ENCODE measurements at regions not wholly inside any gene's neighbourhood (a gene's known extent, or its start where the extent isn't known, plus 50 kb on each side); places are given as distances from the start of the nearest gene placed in this dataset.

DNA sequence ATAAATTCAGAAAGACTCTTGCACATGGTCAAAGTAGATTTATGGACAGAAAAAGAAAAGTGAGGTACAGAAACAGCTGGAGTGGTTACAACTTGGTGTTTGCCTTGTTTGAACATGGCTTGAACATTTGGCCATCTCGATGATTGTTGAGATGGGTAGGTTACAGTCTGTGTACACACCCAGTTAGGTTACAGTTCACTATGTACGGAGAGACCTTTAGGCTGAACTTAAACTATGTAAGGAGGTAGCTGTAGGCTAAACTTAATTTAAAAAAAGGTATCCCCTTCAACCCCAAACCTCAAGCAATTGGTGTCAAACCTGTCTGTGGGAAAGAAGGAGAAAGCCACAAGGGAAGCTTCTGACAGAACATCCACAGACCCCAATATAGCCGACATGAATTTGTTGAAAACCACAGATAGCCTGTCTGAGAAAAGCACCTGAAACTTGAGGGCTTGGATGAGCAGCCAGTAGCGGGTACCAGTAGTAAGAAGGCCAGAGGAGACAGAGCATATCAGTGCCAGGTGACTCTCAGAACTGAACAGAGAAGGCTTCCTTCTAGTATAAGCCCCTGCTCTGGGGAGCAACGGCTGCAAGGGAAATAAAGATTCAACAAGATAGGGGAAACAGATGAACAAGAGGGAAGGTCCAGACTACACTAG is 247.9 kb upstream of the GALNTL6 start:
- no peak for DNase-seq (ENCODE audit: low read depth)
- H3K4me3 ChIP-seq (ENCODE audit: low read depth, low read length) = no peak overlapping the region
- TF ChIP-seq, protein P1, sequence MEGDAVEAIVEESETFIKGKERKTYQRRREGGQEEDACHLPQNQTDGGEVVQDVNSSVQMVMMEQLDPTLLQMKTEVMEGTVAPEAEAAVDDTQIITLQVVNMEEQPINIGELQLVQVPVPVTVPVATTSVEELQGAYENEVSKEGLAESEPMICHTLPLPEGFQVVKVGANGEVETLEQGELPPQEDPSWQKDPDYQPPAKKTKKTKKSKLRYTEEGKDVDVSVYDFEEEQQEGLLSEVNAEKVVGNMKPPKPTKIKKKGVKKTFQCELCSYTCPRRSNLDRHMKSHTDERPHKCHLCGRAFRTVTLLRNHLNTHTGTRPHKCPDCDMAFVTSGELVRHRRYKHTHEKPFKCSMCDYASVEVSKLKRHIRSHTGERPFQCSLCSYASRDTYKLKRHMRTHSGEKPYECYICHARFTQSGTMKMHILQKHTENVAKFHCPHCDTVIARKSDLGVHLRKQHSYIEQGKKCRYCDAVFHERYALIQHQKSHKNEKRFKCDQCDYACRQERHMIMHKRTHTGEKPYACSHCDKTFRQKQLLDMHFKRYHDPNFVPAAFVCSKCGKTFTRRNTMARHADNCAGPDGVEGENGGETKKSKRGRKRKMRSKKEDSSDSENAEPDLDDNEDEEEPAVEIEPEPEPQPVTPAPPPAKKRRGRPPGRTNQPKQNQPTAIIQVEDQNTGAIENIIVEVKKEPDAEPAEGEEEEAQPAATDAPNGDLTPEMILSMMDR (IDR thresholded peaks at IDR 0.05; ENCODE audit: control insufficient read depth, extremely low read depth, insufficient read depth) = no peak

DNA sequence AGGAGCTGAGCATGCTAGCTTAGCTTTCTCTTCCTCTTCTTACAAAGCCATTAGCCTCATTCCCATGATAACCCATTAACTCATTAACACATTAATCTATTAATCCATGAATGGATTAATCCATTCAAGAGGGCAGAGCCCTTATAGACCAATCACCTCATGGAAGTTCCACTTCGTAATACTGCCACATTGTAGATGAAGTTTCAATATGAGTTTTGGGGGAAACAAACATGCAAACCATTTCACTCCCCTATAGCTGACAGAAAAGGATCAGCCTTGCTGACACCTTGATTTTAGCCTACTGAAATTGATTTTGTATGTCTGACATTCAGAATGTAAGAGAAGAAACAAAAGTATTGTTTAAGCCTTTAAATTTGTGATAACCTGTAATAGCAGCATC is 251.8 kb upstream of the GALNTL6 start:
- DNase-seq (ENCODE audit: low read depth) = no peak
- TF ChIP-seq, protein P1 (IDR thresholded peaks at IDR 0.05; ENCODE audit: control insufficient read depth, extremely low read depth, insufficient read depth) = no peak
- no peak overlapping the region for H3K4me3 ChIP-seq (ENCODE audit: low read depth, low read length)

DNA sequence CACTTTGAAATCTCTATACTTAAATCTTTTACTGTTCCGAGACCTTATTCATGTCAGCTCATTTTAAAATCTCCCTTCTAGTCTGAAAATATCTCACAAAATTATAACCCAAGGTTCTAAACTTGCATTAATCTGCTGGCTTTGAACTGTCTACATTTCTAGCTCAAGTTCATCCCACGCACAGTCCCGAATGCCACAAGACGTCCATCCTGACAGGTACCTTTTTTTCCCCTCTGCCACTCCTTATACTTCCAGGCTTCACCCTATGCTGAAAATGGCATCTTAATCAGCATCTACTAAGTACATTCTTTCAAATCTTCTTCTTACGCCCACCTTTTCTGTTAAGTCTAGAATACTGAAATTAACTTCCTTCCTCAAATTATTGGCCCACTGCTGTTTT is 259.2 kb upstream of the GALNTL6 start:
- H3K4me3 ChIP-seq (ENCODE audit: low read depth, low read length) = no peak overlapping the region
- no peak for DNase-seq (ENCODE audit: low read depth)

DNA sequence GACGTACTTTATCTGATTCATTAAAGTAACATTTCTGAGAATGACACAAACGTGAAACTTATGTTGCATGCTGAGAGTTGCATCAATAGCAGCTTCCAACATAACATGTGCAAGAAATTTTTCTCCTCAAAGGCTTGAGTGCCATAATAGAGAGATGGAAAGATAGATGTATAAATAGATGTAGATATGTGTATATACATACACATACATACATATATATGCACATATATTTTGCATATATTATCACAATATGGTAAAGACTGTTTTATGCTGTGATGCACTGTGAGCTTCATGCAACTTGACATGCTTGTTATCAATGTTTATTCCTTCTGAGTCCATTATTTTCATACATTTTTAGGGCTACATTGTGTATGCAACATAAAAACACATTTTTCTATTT is 270.6 kb upstream of the GALNTL6 start:
- H3K4me3 ChIP-seq (ENCODE audit: low read depth, low read length) = no peak overlapping the region
- no peak for DNase-seq (ENCODE audit: low read depth)
- TF ChIP-seq, protein P1 (IDR thresholded peaks at IDR 0.05; ENCODE audit: control insufficient read depth, extremely low read depth, insufficient read depth) = no peak

More for the DNA sequence above, 259.2 kb upstream of the GALNTL6 start:
- TF ChIP-seq, protein P1 (IDR thresholded peaks at IDR 0.05; ENCODE audit: control insufficient read depth, extremely low read depth, insufficient read depth) = no peak

DNA sequence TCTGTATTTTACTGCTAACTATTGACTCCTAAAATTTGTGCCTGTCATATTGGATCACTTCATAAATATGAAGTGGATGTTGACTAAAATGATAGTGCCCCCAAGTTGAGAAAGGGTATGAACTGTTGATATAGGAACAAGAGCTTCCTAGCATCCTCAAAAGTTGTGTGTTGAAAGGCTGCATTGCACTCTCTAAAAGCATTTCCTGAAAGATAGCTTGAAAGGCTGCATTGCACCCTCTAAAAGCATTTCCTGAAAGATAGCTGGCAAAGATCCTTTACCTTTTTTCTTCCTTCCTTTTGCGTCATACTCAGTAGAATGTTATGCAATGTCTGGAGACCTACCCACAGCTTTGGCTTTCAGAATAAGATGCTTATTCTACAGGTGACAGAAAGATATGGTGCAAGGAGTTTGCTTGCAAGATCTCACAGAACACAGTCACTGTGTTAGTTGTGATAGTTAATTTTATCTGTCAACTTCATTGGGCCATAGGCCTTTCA is 274.6 kb upstream of the GALNTL6 start:
- no peak overlapping the region for H3K4me3 ChIP-seq (ENCODE audit: low read depth, low read length)
- TF ChIP-seq, protein P1 (IDR thresholded peaks at IDR 0.05; ENCODE audit: control insufficient read depth, extremely low read depth, insufficient read depth) = no peak
- no peak for DNase-seq (ENCODE audit: low read depth)

DNA sequence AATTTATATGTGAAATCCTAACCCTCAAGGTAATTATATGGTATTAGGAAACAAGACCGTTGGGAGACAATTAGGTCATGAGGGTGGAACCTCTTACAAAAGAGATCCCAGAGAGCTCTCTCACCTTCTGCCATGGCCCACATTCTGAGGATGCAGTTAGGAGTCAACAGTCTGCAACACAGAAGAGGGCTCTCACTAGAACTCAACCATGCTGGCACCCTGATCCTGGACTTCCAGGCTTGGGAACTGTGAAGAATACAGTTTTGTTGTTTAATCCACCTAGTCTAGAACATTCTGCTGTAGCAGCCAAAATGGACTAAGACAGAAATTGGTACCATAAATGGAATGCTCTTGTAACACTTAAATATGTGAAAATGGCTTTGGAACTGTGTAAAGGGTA is 278.8 kb upstream of the GALNTL6 start:
- TF ChIP-seq, protein P1 (IDR thresholded peaks at IDR 0.05; ENCODE audit: control insufficient read depth, extremely low read depth, insufficient read depth) = no peak
- no peak overlapping the region for H3K4me3 ChIP-seq (ENCODE audit: low read depth, low read length)
- DNase-seq (ENCODE audit: low read depth) = no peak

DNA sequence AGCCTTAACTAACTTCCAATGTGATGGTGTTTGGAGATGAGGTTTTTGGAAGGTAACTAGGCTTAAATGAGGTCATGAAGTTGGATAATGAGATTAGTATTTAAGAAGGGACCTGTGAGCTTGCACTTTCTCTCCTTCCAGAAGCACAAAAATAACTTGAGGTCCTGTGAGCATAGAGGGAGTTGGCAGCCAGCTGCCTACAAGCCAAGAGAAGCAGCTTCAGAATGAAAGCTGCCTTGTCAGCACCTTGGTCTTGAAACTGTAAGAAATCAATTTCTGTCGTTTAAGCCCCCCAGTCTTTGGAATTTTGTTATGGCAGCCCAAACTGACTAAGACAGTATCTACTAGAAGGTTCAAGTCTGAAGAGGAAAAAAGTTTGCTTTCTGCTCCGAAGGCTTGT is 280.2 kb upstream of the GALNTL6 start:
- no peak overlapping the region for H3K4me3 ChIP-seq (ENCODE audit: low read depth, low read length)

More for the DNA sequence above, 280.2 kb upstream of the GALNTL6 start:
- TF ChIP-seq, protein P1 (IDR thresholded peaks at IDR 0.05; ENCODE audit: control insufficient read depth, extremely low read depth, insufficient read depth) = no peak
- DNase-seq (ENCODE audit: low read depth) = no peak

All from LNCaP clone FGC (cell line).